ENCODE measurements at regions not wholly inside any gene's neighbourhood (a gene's known extent, or its start where the extent isn't known, plus 50 kb on each side); places are given as distances from the start of the nearest gene placed in this dataset.

DNA sequence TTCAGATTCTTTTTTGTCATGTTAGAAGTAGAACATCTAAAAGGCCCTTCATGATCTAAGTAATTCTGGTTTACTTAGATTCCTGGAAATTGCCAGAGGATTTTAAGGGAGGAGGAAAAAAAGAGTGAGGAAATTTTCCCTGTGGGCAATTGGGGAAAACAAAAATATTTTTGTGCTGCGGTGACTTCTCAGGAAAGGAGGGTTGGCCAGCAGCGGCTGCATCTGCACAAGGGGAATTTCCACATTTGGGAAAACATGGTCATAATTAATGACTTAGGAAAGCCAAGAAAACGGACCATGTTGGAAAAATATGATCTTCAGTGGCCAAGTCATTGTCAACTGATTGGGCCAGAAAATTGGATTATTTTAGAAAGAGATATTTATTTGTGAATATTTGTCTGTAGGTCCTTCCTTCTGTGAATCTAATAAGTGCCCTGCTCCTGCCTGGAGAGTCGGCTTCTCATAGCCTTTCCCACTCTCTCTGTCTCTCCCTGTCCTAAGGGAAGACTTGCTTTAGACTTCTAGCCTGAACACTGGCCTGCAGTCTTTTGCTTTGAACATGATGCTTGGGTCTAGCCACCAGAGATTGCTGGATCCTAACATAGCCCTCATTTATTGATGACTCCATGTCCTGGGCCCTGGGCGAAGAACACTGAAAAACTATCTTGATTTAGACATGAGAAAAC is 124.2 kb upstream of the MKLN1 start:
- no peak for DNase-seq (ENCODE audit: low spot score in 2 of 2)
- Histone ChIP-seq H3K27ac (peak overlapping the region in 2 of 4 donors; percentile 61 to 72), H3K4me1 (peaks cover 0 to 15% (median 2%) of the 10 kb centered on the region in 4 donors), H3K36me3 (no peaks in the 10 kb centered on the region), H3K4me3 (no peak overlapping the region), H3K9me3 (no peaks in the 10 kb centered on the region), H3K27me3 (no peaks in the 10 kb centered on the region)
- WGBS, 2 donors: 39 to 42% methylated on average over 5 of the region's 5 CpGs
- TF ChIP-seq POLR2A (IDR thresholded peaks at IDR 0.05) (no peak), EP300 (IDR thresholded peaks at IDR 0.05) (peak in 1 of 2 donors; percentile 74)

DNA sequence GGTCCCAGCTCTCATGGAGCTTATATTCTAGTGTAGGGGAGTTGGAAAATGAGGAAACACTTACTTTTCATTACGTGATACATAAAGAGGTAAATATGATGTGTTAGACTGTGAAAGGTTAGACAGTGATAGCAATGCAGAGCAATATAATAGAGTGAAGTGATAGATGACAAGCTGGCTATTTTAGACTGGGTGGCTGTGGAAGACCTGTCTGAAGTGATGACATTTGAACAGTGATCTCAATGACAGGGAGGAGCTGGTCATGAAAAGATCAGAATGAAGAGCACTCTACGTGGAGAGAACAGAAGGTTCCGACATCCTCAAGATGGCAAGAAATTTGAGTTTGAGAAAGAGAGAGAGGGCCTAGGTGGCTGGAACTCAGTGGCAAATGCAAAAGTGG is 118.9 kb upstream of the MKLN1 start:
- Histone ChIP-seq H3K36me3 (no peaks in the 10 kb centered on the region), H3K4me1 (peaks cover 0 to 10% (median 0%) of the 10 kb centered on the region in 4 donors), H3K27me3 (no peaks in the 10 kb centered on the region), H3K4me3 (no peak overlapping the region), H3K9me3 (no peaks in the 10 kb centered on the region), H3K27ac (no peak overlapping the region)
- 74 to 93% methylated on average over 3 of the region's 3 CpGs for WGBS, 2 donors
- no peak for TF ChIP-seq POLR2A (IDR thresholded peaks at IDR 0.05)
- TF ChIP-seq, protein P1, sequence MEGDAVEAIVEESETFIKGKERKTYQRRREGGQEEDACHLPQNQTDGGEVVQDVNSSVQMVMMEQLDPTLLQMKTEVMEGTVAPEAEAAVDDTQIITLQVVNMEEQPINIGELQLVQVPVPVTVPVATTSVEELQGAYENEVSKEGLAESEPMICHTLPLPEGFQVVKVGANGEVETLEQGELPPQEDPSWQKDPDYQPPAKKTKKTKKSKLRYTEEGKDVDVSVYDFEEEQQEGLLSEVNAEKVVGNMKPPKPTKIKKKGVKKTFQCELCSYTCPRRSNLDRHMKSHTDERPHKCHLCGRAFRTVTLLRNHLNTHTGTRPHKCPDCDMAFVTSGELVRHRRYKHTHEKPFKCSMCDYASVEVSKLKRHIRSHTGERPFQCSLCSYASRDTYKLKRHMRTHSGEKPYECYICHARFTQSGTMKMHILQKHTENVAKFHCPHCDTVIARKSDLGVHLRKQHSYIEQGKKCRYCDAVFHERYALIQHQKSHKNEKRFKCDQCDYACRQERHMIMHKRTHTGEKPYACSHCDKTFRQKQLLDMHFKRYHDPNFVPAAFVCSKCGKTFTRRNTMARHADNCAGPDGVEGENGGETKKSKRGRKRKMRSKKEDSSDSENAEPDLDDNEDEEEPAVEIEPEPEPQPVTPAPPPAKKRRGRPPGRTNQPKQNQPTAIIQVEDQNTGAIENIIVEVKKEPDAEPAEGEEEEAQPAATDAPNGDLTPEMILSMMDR (IDR thresholded peaks at IDR 0.05): no peak
- TF ChIP-seq EP300 (IDR thresholded peaks at IDR 0.05): no peak
- no peak for DNase-seq (ENCODE audit: low spot score in 2 of 2)

DNA sequence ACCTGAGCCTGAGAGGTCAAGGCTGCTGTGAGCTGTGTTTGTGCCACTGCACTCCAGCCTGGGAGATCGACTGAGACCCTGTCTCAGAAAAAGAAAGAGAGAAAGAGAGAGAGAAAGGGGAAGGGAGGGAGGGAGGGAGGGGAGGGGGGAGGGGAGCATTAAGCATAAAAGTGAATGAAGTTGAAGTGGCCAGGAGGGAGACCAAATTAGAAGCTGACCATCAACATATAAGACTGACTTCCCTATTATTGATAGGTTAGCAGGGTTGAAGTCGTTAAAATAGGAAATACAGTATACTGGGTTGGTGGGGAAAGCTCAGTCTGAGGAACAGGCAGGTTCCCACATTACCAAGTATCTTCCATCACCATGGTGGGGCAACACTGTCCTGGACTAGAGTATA is 117.1 kb upstream of the MKLN1 start:
- no peak overlapping the region for H3K4me3 ChIP-seq
- H3K27me3 ChIP-seq: no peaks in the 10 kb centered on the region
- TF ChIP-seq, protein P1 (IDR thresholded peaks at IDR 0.05): no peak
- no peak for TF ChIP-seq EP300 (IDR thresholded peaks at IDR 0.05)
- TF ChIP-seq POLR2A (IDR thresholded peaks at IDR 0.05): no peak
- H3K4me1 ChIP-seq: peaks cover 0 to 10% (median 0%) of the 10 kb centered on the region in 4 donors
- H3K27ac ChIP-seq: no peak overlapping the region
- DNase-seq (ENCODE audit: low spot score in 2 of 2): no peak
- no peaks in the 10 kb centered on the region for H3K36me3 ChIP-seq
- 92 to 94% methylated on average over 2 of the region's 2 CpGs for WGBS, 2 donors
- H3K9me3 ChIP-seq: no peaks in the 10 kb centered on the region

DNA sequence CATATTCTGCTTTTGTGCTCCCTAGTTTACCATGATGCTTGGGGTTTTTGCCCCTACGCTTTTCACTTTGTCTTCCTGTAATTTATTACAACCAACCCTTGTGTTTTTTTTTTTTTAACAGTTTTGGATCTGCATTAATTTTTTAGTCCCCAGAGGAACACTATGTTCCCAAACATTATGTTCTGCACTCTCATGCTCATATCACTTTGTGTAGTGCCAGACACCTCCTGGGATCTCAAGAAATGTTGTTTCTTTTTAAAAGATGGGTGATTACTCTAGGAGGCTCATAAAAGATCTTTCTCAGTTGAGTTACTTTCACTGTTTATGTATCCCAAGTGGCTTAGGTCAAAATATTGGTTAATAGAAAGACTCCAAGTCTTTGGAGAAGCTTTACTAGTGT is 116.2 kb upstream of the MKLN1 start:
- WGBS, 2 donors: 90 to 97% methylated on average over 1 of the region's 1 CpG
- DNase-seq (ENCODE audit: low spot score in 2 of 2): no peak
- no peaks in the 10 kb centered on the region for H3K9me3 ChIP-seq
- H3K4me1 ChIP-seq: peaks cover 0 to 10% (median 0%) of the 10 kb centered on the region in 4 donors
- no peaks in the 10 kb centered on the region for H3K36me3 ChIP-seq
- TF ChIP-seq POLR2A (IDR thresholded peaks at IDR 0.05) (no peak), EP300 (IDR thresholded peaks at IDR 0.05) (peak in 1 of 2 donors; percentile 48)
- TF ChIP-seq, protein P1 (IDR thresholded peaks at IDR 0.05): no peak
- no peak overlapping the region for H3K4me3 ChIP-seq
- H3K27ac ChIP-seq: peak overlapping the region in 1 of 4 donors; percentile 52
- H3K27me3 ChIP-seq: no peaks in the 10 kb centered on the region

DNA sequence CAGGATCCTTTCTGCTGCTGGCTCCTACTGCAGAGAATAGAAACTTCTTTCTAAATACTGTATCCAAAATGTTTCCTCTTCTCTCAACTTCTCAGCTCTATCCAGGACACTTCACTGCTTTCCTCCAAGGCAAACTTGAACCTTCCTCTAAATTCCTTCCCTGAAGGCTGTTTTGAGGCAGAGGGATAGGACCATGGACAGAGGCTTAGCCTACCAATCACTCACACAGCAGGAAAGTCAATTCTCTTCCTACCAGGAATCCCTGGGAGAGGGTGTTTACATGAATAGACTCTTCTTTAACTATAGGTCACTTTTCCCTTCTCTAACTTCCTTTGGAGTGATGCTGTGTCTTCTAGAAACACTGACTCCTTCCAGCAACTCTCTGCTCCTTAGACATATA is 115.6 kb upstream of the MKLN1 start:
- Histone ChIP-seq H3K9me3 (no peaks in the 10 kb centered on the region), H3K36me3 (no peaks in the 10 kb centered on the region), H3K4me1 (peaks cover 0 to 10% (median 0%) of the 10 kb centered on the region in 4 donors), H3K27me3 (no peaks in the 10 kb centered on the region), H3K27ac (peak overlapping the region in 1 of 4 donors; percentile 52), H3K4me3 (no peak overlapping the region)
- DNase-seq (ENCODE audit: low spot score in 2 of 2): no peak
- no peak for TF ChIP-seq POLR2A (IDR thresholded peaks at IDR 0.05)
- TF ChIP-seq EP300 (IDR thresholded peaks at IDR 0.05): no peak
- TF ChIP-seq, protein P1 (IDR thresholded peaks at IDR 0.05): no peak

All from tibial nerve (tissue), 4 donors.